LNCAP (cell line): ENCODE measurements at regions not wholly inside any gene's neighbourhood (a gene's known extent, or its start where the extent isn't known, plus 50 kb on each side); places are given as distances from the start of the nearest gene placed in this dataset.

Experiments used
- TF ChIP-seq, protein P1 (sequence below): fragments of 450-650 bp; IDR thresholded peaks from 2 replicates; pipeline ENCODE4 v1.5.1; 2017; ENCODE audit warnings: mild to moderate bottlenecking

GRCh38 chr22:47230251-47230650 lies 467.8 kb downstream of the TBC1D22A start:
- TF ChIP-seq, protein P1, sequence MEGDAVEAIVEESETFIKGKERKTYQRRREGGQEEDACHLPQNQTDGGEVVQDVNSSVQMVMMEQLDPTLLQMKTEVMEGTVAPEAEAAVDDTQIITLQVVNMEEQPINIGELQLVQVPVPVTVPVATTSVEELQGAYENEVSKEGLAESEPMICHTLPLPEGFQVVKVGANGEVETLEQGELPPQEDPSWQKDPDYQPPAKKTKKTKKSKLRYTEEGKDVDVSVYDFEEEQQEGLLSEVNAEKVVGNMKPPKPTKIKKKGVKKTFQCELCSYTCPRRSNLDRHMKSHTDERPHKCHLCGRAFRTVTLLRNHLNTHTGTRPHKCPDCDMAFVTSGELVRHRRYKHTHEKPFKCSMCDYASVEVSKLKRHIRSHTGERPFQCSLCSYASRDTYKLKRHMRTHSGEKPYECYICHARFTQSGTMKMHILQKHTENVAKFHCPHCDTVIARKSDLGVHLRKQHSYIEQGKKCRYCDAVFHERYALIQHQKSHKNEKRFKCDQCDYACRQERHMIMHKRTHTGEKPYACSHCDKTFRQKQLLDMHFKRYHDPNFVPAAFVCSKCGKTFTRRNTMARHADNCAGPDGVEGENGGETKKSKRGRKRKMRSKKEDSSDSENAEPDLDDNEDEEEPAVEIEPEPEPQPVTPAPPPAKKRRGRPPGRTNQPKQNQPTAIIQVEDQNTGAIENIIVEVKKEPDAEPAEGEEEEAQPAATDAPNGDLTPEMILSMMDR: no peak

- TF ChIP-seq, protein P1: no peak
Measured at GRCh38 chr22:47228767-47229166, 466.3 kb downstream of the TBC1D22A start.

DNA sequence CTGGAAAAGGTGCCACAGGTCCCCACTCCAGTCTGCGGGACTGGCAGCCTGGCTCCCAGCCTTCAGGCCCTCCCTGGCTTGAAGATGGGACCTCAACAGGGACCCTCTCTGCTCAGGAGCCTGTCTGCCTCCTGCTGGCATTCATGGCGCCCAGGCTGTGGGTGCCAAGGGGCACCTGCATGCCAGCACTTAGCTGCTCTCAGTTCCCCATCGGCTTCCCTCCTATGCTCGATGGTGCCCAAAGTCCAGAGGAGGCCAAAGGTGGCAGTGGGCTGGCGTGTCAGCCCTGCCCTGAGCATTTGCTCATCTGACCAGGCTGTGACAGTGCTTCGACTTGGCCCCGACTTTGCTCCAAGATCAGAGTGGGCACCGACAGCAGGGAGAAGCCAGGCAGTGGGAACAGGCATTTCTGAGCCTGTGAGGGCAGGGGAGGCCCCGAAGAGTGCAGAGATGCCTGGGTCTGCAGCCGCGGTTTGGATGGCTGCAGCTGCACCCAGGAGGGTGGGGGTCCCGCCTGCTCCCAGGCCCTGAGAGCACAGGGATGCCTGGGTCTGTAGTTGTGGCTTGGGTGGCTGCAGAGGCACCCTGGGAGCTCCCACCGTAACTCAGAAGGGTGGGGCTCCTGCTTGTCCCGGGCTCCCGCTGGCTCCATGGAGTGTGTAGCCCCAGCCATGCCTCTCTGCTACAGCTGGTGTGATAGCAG lies 463.6 kb downstream of the TBC1D22A start:
- TF ChIP-seq, protein P1: no peak

DNA sequence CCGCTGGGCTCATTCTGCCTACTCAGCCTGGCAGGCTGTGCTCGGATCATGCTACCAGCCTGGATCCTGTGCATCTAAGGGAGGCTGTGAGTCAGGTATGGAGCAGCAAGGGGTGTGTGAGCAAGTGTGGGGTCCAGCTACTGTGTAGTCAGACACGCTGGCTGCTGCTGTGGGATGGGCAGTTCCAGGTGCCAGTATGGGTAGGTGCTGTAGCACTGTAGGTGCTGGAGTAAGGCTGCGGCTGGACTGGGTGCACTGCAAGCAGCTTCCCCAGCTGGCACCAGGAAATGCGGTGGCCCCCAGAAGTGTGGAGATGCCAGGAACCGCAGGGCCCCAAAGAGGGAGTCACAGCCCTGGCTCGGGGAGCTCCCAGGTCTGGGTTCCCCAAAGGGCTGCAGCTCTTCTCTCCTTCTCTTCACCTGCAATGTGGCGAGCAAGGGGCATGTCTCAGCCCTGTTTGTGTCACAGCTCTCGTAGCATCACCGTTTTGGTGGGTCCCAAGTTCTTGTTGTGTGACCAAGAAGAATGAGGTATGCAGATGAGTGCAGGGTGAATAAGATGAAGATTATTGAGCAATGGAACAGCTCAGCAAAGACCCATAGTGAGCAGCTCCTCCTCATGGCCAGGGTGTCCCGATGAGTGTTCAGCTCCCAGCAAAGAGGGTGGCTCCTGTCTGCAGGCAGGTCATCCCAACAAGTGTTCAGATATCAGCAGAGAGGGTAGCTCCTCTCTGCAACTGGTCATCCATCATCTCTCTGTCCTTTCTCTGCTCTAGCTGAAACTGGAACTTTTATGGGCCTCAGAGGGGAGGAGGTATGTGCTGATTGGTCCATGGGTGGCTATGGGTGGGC lies 462.9 kb downstream of the TBC1D22A start:
- TF ChIP-seq, protein P1: no peak
